Skeletal muscle cell (primary cell): ENCODE measurements at regions not wholly inside any gene's neighbourhood (a gene's known extent, or its start where the extent isn't known, plus 50 kb on each side); places are given as distances from the start of the nearest gene placed in this dataset.

Source experiments
- DNase-seq: peaks from one replicate; pipeline ENCODE4 v3.0.0-alpha.2; 2010; ENCODE audit warnings: low read depth
- H3K4me3 ChIP-seq: 2 replicates; pipeline ENCODE4 v1.5.1; 2011; ENCODE audit warnings: low read depth, mild to moderate bottlenecking, control low read depth, low read length, moderate library complexity

DNA sequence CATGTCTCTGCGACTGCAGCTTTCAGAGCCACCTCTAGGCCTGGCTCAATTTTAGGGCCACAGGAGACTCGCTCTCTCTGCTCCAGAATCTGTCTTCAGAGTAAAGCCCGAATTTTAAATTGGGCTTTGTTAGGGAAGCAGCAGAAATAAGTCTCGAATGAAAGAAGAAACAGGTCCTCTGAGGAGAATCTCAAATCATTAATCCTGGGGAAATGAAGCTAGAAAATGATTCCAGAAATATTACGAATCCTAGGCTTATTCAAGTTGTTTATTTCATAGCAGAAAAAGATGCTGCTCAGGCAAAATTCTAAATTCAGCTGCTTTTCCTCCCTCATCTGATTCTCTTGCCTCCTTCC lies 114.2 kb upstream of the THBS1 start:
- DNase-seq: no peak

DNA sequence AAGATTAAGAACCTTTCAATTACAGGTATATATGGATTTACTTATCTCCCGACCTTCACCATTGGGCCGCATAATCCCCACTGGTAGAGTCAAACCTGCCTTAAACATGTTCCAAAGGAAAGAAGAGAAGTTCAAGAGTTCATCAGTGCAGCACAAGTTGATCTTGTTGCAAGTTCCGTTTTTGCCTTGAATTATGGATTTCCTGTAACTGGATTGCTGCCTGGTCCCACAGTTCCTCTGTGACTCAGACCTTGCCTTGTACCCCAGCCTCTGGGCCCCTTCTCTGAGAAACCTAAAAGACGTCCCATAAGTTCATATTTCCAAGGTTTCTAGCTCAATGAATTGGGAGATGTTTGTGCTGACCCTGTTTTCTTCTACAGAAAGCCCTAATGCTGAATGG lies 112.5 kb upstream of the THBS1 start:
- DNase-seq: no peak
- H3K4me3 ChIP-seq: no peak overlapping the region

More for the DNA sequence above, 114.2 kb upstream of the THBS1 start:
- H3K4me3 ChIP-seq: no peak overlapping the region

GRCh38 chr15:39468828-39469227 lies 112.1 kb upstream of the THBS1 start:
- no peak for DNase-seq
- H3K4me3 ChIP-seq: no peak overlapping the region

GRCh38 chr15:39471785-39472574 lies 108.9 kb upstream of the THBS1 start:
- no peak overlapping the region for H3K4me3 ChIP-seq
- no peak for DNase-seq

DNA sequence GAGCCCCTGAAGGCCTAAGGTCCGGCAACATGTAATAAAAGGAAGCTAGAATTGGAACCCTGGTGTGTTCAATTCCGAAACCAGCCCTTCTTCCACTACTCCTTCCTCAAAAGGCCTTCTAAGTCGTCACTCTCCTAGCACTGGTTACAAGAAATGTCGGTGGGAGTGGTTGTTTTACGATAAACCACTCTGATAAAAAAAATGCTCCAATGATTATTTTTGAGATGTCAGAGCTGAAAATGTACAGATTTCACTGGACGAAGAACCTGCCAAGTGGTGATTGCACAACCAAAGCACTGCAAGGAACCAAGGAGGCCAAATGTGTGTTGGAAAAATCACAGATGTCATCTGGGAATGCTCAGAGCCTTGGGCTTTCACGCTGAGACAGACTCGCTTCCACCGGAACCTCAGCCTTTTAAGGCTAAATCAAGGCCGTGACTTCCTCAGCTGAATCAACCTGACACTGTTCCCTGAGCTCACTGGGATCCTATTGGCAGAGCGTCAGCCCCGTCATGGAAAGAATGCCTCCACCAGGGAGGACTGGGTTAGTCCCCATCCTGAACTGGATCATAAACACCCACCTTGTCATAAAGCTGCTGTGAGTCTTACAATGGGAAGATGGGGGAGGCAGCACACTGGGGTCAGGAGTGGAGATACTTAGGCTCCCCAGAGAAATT lies 108.1 kb upstream of the THBS1 start:
- DNase-seq: peak; percentile 98
- H3K4me3 ChIP-seq: no peak overlapping the region

GRCh38 chr15:39473298-39473947 lies 107.5 kb upstream of the THBS1 start:
- DNase-seq: no peak
- no peak overlapping the region for H3K4me3 ChIP-seq

DNA sequence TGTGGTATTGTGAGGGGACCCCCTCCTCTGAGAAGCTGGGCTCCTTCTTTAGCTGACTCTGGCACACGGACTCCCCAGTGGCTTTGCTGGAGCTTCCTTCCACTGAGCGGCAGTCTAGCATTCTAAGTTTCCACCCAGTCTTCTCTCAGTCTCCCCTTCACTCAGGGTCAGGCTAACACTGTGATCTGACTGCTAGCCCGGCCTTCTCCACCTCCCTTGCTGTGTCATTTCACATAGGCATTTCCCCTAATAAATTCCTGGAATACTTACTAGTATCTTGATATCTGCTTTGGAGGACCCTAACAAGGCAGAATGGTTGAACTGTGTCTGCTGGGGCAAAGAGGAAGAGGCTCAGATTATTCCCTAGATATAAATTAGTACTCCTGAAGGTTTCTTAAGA lies 106.2 kb upstream of the THBS1 start:
- no peak overlapping the region for H3K4me3 ChIP-seq
- no peak for DNase-seq

DNA sequence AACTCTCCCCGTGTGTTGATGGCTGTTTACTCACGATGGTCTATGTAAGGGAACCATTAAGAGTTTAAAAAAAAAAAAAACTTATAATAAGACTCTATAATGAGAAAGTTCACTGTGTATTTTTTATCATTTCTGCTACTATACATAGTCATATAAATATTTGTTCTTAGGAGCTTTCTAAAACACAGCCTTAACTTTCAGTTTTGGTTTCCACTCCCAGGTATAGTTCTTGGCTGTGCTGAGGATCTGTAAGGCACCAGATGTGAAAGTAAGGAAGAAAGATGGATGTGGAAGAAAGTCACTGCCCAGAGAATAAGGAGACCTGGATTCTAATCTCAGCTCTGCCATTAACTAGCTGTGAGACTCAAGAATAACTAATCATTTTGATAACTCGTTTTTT lies 101.9 kb upstream of the THBS1 start:
- DNase-seq: no peak
- no peak overlapping the region for H3K4me3 ChIP-seq

GRCh38 chr15:39479911-39480310 lies 101.0 kb upstream of the THBS1 start:
- no peak overlapping the region for H3K4me3 ChIP-seq
- no peak for DNase-seq

GRCh38 chr15:39482459-39482858 lies 98.4 kb upstream of the THBS1 start:
- no peak overlapping the region for H3K4me3 ChIP-seq
- no peak for DNase-seq

GRCh38 chr15:39486621-39487457 lies 94.0 kb upstream of the THBS1 start:
- no peak overlapping the region for H3K4me3 ChIP-seq
- no peak for DNase-seq

DNA sequence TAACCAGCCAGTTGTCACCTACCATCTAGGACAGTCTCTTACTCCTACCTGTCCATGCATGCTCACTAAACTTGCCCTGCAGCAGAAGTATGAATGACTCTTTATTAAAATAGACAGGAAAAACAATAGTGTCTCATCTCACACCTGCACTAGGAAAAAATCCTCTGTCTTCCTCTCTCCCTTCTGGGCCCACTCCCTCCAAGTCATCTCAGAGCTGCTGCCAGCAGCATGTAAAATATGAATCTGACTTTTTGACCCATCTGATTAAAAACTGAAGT lies 93.5 kb upstream of the THBS1 start:
- H3K4me3 ChIP-seq: no peak overlapping the region
- no peak for DNase-seq

DNA sequence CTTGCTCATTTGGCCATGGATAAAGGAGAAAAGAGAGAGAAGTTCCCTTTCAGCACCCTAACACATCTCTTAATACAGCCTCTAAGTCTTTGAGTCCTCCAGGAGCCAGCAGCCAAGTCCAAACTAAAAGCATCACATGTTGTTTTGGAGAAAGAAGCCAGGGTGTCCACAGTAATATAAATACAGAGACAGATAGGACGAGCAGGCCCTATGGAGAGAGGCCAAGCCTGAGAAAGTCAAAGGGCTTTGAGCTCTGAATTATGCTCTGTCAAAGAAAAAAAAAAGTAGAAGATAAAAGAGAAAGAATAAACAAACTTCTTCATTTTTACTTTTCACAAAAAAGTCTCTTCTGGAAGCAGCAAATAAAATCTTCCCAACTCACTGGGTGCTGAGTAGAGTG lies 92.4 kb upstream of the THBS1 start:
- H3K4me3 ChIP-seq: no peak overlapping the region
- no peak for DNase-seq

DNA sequence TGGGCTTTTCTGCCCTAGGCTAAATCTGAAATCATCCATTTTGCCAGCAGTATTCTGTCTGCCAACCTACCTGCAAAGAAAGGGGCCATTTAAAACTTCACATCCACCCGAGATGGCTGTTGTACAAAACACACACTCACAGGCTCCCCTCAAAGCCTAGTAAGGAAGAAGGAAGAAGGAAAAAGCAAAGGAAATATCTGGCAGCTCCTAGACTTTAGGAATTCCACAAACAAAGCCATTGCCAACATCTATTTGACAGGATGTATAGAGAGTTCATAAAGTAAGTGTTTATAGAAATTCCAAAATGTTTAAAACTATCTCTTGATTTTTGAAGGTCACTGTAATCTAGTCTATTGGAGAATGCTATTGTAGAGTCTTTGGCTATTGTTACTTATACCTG lies 91.9 kb upstream of the THBS1 start:
- no peak overlapping the region for H3K4me3 ChIP-seq
- DNase-seq: no peak

DNA sequence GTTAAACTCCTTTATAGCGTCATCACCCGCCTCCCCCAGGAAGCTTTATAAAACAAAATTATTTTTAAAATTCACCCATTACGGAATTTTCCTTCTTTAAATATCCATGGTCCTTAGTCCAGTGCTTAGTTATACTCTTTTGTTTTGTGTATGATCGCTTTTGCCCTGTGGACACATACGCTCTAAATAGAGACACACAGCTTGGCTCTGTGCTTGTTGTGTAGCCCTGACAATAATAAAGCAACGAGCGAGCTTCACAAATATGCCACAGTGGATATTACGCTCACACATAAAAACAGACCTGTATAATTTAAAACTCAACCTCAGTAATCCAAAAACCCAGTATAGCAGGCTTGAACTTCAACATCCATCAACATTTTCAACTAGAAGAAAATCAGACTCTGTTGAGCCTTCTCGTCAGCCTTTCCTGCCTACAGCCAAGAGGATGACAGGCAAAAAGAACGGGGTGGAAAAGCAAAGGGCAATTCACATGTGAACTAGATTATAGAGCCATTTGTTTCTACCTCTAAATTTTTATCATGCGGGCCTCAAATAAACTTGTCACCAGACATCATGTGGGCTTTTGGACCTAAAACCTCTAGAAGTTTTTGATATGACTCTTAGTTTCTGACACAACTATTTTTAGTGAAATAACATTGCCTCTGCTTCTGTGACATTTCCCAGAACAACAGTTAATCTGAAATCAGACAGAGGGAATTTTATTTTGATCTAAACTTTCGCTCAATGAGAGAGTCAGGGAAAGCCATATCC lies 89.6 kb upstream of the THBS1 start:
- no peak overlapping the region for H3K4me3 ChIP-seq
- no peak for DNase-seq

DNA sequence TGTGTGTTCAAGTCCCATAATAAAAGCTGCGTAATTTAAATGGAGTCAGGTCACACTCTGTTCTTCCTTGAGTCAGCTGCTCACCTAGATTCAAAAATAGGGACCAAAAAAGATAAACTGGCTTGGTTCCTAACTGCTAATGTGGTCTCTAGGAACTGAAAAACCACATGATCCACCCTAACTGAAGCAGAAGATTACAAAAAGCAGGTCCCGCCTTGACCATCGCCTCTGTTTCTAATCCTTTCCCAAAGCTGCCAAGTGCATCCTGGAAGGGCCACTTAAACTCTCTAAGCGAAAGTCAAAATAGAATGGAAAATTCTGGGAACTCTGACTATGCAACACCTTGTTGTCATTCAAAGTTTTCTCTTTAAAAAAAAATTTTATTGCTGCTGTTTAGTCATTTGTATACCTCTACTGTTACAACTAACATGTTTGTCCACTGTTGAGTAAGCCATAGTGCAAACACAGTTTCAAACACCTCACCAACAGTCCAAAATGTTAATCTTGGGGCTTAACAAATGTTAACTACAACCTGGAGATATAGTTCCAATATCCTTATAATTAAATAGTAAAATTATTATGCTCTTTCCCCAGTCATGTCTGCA lies 88.9 kb upstream of the THBS1 start:
- DNase-seq: no peak
- H3K4me3 ChIP-seq: no peak overlapping the region

DNA sequence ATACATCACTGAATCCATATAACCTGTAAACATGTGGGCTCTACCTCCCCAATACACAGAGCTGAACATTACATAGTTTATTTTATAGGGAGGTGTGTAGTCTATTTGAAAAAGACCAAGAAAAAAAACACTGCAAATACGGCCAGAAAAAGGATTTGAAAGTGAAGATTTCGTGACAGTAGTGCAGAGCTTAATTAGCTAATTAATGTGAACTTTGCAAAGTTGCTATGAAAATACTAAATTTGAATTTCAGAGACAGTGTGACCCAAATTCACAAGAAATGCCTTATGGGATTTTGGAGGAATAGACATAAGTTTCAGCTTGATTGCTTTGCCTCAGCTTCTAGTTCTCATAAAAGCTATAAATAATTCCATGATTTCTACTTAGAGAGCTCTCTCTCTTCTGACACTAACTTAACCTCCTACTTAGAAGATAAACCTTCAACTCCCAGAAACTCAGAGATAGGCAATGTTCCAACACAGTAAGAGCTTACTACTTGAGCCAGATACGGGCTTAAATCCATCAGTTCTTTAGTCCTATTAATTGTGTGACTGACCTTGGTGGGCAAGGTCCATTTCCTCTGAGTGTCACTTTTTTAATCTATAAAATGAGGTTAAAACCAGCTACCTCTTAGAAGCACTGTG lies 87.3 kb upstream of the THBS1 start:
- H3K4me3 ChIP-seq: no peak overlapping the region
- DNase-seq: no peak

- H3K4me3 ChIP-seq: no peak overlapping the region
- no peak for DNase-seq
Observed at GRCh38 chr15:39494462-39494861, 86.4 kb upstream of the THBS1 start.
